Neural cell (in vitro differentiated cells): ENCODE measurements at regions not wholly inside any gene's neighbourhood (a gene's known extent, or its start where the extent isn't known, plus 50 kb on each side); places are given as distances from the start of the nearest gene placed in this dataset.

Source experiments
- H2AFZ ChIP-seq: fragments of 200-600, 300-800 bp; sonication (generic), shearing (Covaris generic); 2 replicates; pipeline ENCODE4 v1.6.0; 2014; ENCODE audit warnings: low read depth, mild to moderate bottlenecking, antibody characterized with exemption, low read length, moderate library complexity
- H3F3A ChIP-seq: fragments of 200-600 bp; shearing (Covaris generic); 2 replicates; pipeline ENCODE4 v1.6.1; 2016; ENCODE audit warnings: mild to moderate bottlenecking, moderate library complexity, mixed read lengths, antibody characterized with exemption, low read length; ENCODE audit not compliant: insufficient read depth, poor library complexity, severe bottlenecking
- H3K27ac ChIP-seq: fragments of 200-600, 300-800 bp; sonication (generic), shearing (Covaris generic); 2 replicates; pipeline ENCODE4 v1.5.1; 2014; ENCODE audit warnings: mild to moderate bottlenecking, low read length, moderate library complexity
- H3K27me3 ChIP-seq: fragments of 300-800, 200-600 bp; sonication (generic), shearing (Covaris generic); 2 replicates; pipeline ENCODE4 v1.6.0; 2014; ENCODE audit warnings: mild to moderate bottlenecking, low read depth, low read length, moderate library complexity; ENCODE audit not compliant: insufficient read depth
- H3K36me3 ChIP-seq: fragments of 300-800, 200-600 bp; sonication (generic), shearing (Covaris generic); 2 replicates; pipeline ENCODE4 v1.5.1; 2014; ENCODE audit warnings: mild to moderate bottlenecking, antibody characterized with exemption, low read length, moderate library complexity; ENCODE audit not compliant: insufficient read depth
- H3K4me2 ChIP-seq: fragments of 300-800, 200-600 bp; sonication (generic), shearing (Covaris generic); 2 replicates; pipeline ENCODE4 v1.6.0; 2014; ENCODE audit warnings: mild to moderate bottlenecking, low read length
- H3K4me3 ChIP-seq: fragments of 300-800, 200-600 bp; sonication (generic), shearing (Covaris generic); 2 replicates; pipeline ENCODE4 v1.5.1; 2014; ENCODE audit warnings: mild to moderate bottlenecking, low read length, moderate library complexity
- H3K79me2 ChIP-seq: fragments of 200-600 bp; shearing (Covaris generic); replicated peaks from 2 replicates; pipeline ENCODE4 v1.6.0; 2014; ENCODE audit warnings: mild to moderate bottlenecking, low read length, moderate library complexity; ENCODE audit not compliant: insufficient read depth
- H3K9ac ChIP-seq: fragments of 300-800, 200-600 bp; sonication (generic), shearing (Covaris generic); 2 replicates; pipeline ENCODE4 v1.6.1; 2016; ENCODE audit warnings: mild to moderate bottlenecking, low read length, mixed read lengths
- H3K9me2 ChIP-seq: fragments of 200-600 bp; shearing (Covaris generic); 2 replicates; pipeline ENCODE4 v1.6.1; 2016; ENCODE audit warnings: mild to moderate bottlenecking, low read length, mixed read lengths; ENCODE audit not compliant: insufficient read depth
- H3K9me3 ChIP-seq: fragments of 200-600, 300-800 bp; sonication (generic), shearing (Covaris generic); 2 replicates; pipeline ENCODE4 v1.6.1; 2016; ENCODE audit warnings: mild to moderate bottlenecking, mixed run types, low read length, moderate library complexity, mixed read lengths
- H4K20me1 ChIP-seq: fragments of 200-600 bp; shearing (Covaris generic); 2 replicates; pipeline ENCODE4 v1.6.1; 2016; ENCODE audit warnings: mild to moderate bottlenecking, mixed run types; ENCODE audit not compliant: insufficient read depth
- CTCF ChIP-seq: fragments of 450-650 bp; IDR thresholded peaks from 2 replicates; pipeline ENCODE4 v1.5.1; 2014; ENCODE audit warnings: antibody characterized with exemption, mild to moderate bottlenecking, moderate library complexity; ENCODE audit not compliant: poor library complexity, severe bottlenecking
- EP300 ChIP-seq: fragments of 450-650 bp; conservative IDR thresholded peaks from 2 replicates; pipeline ENCODE4 v1.6.1; 2014; ENCODE audit warnings: antibody characterized with exemption, mild to moderate bottlenecking, moderate library complexity; ENCODE audit not compliant: poor library complexity, severe bottlenecking
- EZH2 ChIP-seq: fragments of 200-600, 300-800 bp; shearing (Covaris generic), sonication (generic); IDR thresholded peaks from 2 replicates; pipeline ENCODE4 v1.6.1; 2014; ENCODE audit warnings: antibody characterized with exemption, low read length, borderline replicate concordance, mild to moderate bottlenecking; ENCODE audit not compliant: insufficient read depth, poor library complexity, severe bottlenecking
- MXI1 ChIP-seq: fragments of 450-650 bp; conservative IDR thresholded peaks from 2 replicates; pipeline ENCODE4 v1.6.1; 2014; ENCODE audit warnings: antibody characterized with exemption, mild to moderate bottlenecking; ENCODE audit not compliant: poor library complexity, severe bottlenecking
- POLR2AphosphoS5 ChIP-seq: IDR thresholded peaks from 2 replicates; pipeline ENCODE4 v1.6.1; 2012
- RAD21 ChIP-seq: fragments of 450-650 bp; conservative IDR thresholded peaks from 2 replicates; pipeline ENCODE4 v1.6.1; 2014; ENCODE audit warnings: antibody characterized with exemption, mild to moderate bottlenecking, moderate library complexity
- REST ChIP-seq: IDR thresholded peaks from 2 replicates; pipeline ENCODE4 v1.6.1; 2012; ENCODE audit warnings: borderline replicate concordance
- SMC3 ChIP-seq: fragments of 450-650 bp; conservative IDR thresholded peaks from 2 replicates; pipeline ENCODE4 v1.6.1; 2014; ENCODE audit warnings: antibody characterized with exemption, mild to moderate bottlenecking, moderate library complexity; ENCODE audit not compliant: poor library complexity
- TAF1 ChIP-seq: IDR thresholded peaks from 2 replicates; pipeline ENCODE4 v1.6.1; 2012; ENCODE audit warnings: low read depth

GRCh38 chr3:55271549-55271948, 215.6 kb downstream of the WNT5A start:
- H3K9me3 ChIP-seq: no peaks in the 10 kb centered on the region
- H3F3A ChIP-seq: no peaks in the 10 kb centered on the region
- no peak overlapping the region for H3K4me3 ChIP-seq
- no peak overlapping the region for H2AFZ ChIP-seq
- H4K20me1 ChIP-seq: no peaks in the 10 kb centered on the region
- H3K36me3 ChIP-seq: no peaks in the 10 kb centered on the region
- no peaks in the 10 kb centered on the region for H3K79me2 ChIP-seq
- TF ChIP-seq SMC3 (no peak), RAD21 (no peak), MXI1 (no peak), CTCF (no peak), REST (no peak)
- H3K27ac ChIP-seq: no peak overlapping the region
- no peak overlapping the region for H3K9ac ChIP-seq
- no peak overlapping the region for H3K4me2 ChIP-seq
- no peaks in the 10 kb centered on the region for H3K9me2 ChIP-seq
- H3K27me3 ChIP-seq: no peaks in the 10 kb centered on the region

GRCh38 chr3:55270976-55271375, 216.1 kb downstream of the WNT5A start:
- no peak overlapping the region for H3K4me2 ChIP-seq
- H3K9me3 ChIP-seq: no peaks in the 10 kb centered on the region
- no peak overlapping the region for H2AFZ ChIP-seq
- no peaks in the 10 kb centered on the region for H3F3A ChIP-seq
- H3K36me3 ChIP-seq: no peaks in the 10 kb centered on the region
- no peaks in the 10 kb centered on the region for H3K27me3 ChIP-seq
- TF ChIP-seq SMC3 (no peak), MXI1 (no peak), TAF1 (no peak), RAD21 (no peak), REST (no peak), CTCF (no peak), EP300 (no peak), POLR2AphosphoS5 (no peak), EZH2 (no peak)
- no peaks in the 10 kb centered on the region for H3K79me2 ChIP-seq
- no peaks in the 10 kb centered on the region for H4K20me1 ChIP-seq
- H3K27ac ChIP-seq: no peak overlapping the region
- H3K9me2 ChIP-seq: no peaks in the 10 kb centered on the region
- H3K9ac ChIP-seq: no peak overlapping the region
- H3K4me3 ChIP-seq: no peak overlapping the region
